Erythroblast (primary cell): ENCODE measurements at regions not wholly inside any gene's neighbourhood (a gene's known extent, or its start where the extent isn't known, plus 50 kb on each side); places are given as distances from the start of the nearest gene placed in this dataset.
"Not testable (repeated sequence)": the region's sequence is repeated elsewhere in the genome, so short reads cannot be mapped to it uniquely, and the experiment has no call there.

Experiments
- DNase-seq, 2 experiments: peaks; one replicate each; lab custom pipeline; 2025; lab: John Stamatoyannopoulos, UW
- GATA1 ChIP-seq: IDR thresholded peaks from 2 replicates; pipeline ENCODE4 v1.6.1; 2011; ENCODE audit warnings: low read depth, mild to moderate bottlenecking, control low read depth, low read length, moderate library complexity
- POLR2A ChIP-seq: IDR thresholded peaks from 2 replicates; pipeline ENCODE4 v1.6.1; 2011; ENCODE audit warnings: mild to moderate bottlenecking, low read length

GRCh38 chr9:71329873-71330272, 208.5 kb upstream of the TRPM3 start:
- DNase-seq: no peak
- TF ChIP-seq GATA1 (no peak), POLR2A (no peak)

- TF ChIP-seq POLR2A: no peak
- TF ChIP-seq GATA1: no peak
- no peak for DNase-seq
These were observed 204.9 kb upstream of the TRPM3 start for GRCh38 chr9:71326360-71326759.

DNA sequence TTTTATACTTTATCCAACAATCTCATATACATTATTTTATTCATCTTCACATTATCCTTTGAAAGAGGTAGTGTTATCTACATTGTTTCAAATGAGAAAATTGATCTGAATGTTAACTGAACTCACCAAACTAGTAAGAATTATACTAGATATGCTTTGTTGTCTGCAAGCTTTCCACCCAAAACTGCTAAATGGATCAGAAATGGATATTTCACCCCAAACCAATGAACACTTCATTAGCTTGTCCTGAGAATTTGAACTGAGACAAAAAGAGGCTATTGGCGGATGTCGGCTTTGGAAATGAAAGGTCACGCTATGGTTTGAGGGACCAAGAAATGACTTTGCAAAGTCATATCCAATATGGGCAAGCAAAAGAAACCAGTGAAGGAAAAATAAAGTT, 201.9 kb upstream of the TRPM3 start:
- no peak for TF ChIP-seq POLR2A
- no peak for TF ChIP-seq GATA1
- no peak for DNase-seq

- DNase-seq: no peak
- no peak for TF ChIP-seq POLR2A
- no peak for TF ChIP-seq GATA1
These were observed 200.9 kb upstream of the TRPM3 start for GRCh38 chr9:71322311-71322710.

DNA sequence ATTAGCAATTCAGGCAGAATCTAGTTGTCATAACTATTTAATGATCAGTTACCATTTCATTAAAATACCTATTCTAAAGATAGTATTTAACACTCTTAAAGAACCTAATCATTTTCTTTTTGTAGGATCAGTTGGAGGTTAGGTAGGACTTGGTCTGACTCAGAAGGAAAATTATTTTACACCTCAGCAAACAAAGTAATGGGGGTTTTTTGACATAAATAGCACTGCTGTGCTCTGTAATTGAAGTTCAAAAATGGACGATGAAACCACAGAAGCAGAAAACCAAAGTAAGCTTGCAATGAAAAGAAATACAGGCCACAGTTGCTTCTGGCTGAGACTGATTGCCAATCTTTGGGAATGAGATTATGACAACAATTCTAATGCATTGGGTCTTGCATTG, 187.0 kb upstream of the TRPM3 start:
- no peak for TF ChIP-seq GATA1
- no peak for TF ChIP-seq POLR2A
- no peak for DNase-seq

- TF ChIP-seq POLR2A (no peak), GATA1 (no peak)
- no peak for DNase-seq
These were observed 184.7 kb upstream of the TRPM3 start for GRCh38 chr9:71306134-71306533.

DNA sequence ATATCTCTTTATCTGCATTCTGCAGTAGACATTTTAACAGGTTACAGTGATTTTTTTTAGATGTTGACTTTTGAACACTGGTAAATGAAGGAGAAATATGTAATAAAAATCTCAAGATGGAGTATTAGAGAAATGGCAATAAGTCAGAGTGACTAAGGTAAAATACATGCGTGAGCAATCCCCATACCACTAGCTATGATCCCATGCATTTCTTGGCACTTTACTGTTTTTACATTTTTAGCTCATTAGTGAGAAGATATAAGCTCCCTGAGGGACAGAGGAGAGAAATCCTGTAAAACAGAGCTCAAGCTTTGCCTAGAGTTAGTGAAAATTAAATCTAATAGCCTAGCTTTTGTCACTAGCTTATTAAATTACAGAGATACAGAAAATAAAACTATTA, 181.9 kb upstream of the TRPM3 start:
- DNase-seq: no peak
- TF ChIP-seq GATA1: no peak
- TF ChIP-seq POLR2A: no peak

- no peak for DNase-seq
- TF ChIP-seq POLR2A (no peak), GATA1 (no peak)
These were observed 181.4 kb upstream of the TRPM3 start for GRCh38 chr9:71302776-71303175.

DNA sequence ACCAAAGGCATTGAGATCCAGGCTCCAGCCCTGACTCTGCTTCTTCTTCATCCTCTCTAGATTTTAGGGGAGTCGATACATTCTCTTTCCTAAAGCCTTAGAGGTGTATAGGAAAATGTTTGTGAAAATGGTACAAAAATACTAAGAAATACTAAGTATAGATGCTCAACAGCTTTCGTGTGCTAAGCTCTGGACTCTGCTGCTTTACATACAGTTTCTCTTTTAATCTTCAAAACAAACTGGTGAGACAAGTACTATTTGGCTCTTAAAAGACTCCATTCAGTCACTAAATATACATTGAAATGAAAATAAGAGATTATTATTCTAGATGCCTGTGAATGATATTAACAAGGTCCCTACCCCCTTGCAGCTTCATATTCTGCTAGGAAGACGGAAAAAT, 174.5 kb upstream of the TRPM3 start:
- TF ChIP-seq GATA1 (no peak), POLR2A (no peak)
- no peak for DNase-seq

DNA sequence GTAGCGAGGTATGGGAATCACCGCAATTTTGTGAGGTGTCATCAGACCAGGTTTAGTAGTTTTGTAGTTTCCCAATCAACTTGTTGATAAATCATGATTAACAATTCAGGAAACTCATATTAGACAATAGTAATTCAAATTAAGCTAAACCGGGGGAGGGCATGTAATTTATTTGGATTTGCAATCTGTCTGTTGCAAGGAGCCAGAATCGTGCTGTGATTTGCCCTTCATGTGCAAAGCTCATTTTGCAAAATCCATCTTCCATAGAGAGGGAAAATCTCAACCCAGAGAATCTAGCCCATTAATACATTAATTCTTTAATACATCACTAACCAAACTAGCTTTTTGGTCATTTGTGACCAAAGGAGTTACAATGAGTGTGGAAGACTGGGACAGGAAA, 164.7 kb upstream of the TRPM3 start:
- no peak for DNase-seq
- no peak for TF ChIP-seq POLR2A
- TF ChIP-seq GATA1: no peak

GRCh38 chr9:71285191-71285656, 163.8 kb upstream of the TRPM3 start:
- DNase-seq: peak; percentile 53 to 75
- no peak for TF ChIP-seq GATA1

DNA sequence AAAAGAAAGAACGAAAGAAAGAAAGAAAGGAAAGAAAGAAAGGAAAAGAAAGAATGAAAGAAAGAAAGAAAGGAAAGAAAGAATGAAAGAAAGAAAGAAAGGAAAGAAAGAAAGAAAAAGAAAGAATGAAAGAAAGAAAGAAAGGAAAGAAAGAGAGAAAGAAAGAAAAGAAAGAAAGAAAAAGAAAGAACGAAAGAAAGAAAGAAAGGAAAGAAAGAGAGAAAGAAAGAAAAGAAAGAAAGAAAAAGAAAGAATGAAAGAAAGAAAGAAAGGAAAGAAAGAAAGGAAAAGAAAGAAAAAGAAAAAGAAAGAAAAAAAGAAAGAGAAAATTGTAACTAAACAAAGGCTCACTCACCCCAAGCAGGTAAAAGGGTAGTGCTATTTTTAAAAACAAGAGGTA, 160.7 kb upstream of the TRPM3 start:
- DNase-seq: not testable (repeated sequence)

- TF ChIP-seq POLR2A: no peak
- no peak for TF ChIP-seq GATA1
- no peak for DNase-seq
These were observed 157.8 kb upstream of the TRPM3 start for GRCh38 chr9:71279151-71279739.

DNA sequence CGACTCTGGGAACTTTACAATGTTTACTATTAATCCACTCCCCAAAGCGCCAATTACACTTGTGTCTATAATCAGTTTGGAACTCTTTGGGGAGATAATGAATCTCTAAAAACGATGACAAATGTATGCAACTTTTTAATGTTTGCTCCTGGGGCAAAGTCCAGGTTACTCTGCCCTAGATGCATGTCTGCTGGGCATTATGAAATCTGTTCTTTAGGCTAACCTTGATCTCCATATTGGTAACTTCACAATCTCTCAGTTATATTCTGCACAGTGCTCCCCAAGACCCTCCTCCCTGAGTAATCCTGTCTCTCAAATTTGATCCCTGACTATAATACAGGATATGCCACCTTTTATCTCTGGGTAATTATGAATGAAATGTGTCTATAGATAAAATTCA, 152.2 kb upstream of the TRPM3 start:
- no peak for DNase-seq
- TF ChIP-seq GATA1 (no peak), POLR2A (no peak)

DNA sequence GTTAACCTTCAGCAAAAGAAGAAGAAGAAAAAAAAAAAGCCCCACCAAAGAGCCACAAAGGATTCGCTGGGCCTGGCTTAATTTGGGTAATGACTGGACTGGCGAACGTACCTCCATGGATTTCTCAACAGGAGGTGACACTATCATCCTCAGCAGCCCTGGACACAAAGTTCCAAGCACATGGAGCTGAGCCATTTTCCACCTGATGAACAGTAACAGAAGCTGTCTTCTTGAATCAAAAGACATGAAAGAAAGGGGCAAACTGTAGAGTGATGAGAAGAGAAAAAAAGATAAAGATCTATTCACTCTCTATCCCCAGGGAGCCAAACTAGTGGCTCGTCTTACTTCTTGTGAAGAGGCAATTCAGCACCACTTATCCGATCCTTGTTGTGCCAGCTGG, 150.2 kb upstream of the TRPM3 start:
- no peak for DNase-seq
- TF ChIP-seq POLR2A: no peak
- no peak for TF ChIP-seq GATA1

DNA sequence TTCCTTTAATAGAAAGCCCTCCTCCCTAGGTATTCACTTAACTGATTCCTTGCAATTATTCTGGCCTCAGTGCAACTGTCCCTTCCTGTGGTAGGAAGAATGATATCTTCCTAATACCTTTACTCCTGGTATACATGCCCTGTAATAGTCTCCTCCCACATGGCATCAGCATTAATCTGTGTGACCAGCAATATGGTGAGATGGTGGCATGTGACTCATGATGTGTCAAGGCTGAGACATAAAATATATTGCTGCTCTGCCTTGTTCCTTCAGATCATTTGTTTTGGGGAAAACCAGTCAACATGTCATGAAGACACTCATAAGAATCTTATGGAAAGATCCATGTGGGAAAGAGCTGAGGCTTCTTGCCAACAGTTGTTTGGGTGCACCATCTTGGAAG, 149.1 kb upstream of the TRPM3 start:
- no peak for DNase-seq
- TF ChIP-seq POLR2A (no peak), GATA1 (no peak)
